Prostate gland (tissue), 2 donors: ENCODE measurements at regions not wholly inside any gene's neighbourhood (a gene's known extent, or its start where the extent isn't known, plus 50 kb on each side); places are given as distances from the start of the nearest gene placed in this dataset.

Experiments used
- CTCF ChIP-seq, 4 experiments: fragments of 200-600 bp in 2 of 4; fragments of 450-650 bp in 2 of 4; sonication (generic) in 2 of 4; IDR thresholded peaks; 1 replicate in 3 of 4; 2 replicates in 1 of 4; pipeline ENCODE4 v1.5.1; 2016 to 2019; ENCODE audit warnings: antibody characterized with exemption in 4 of 4, mild to moderate bottlenecking in 2 of 4, moderate library complexity in 2 of 4
- POLR2A ChIP-seq: fragments of 450-650 bp; IDR thresholded peaks from one replicate; pipeline ENCODE4 v1.6.1; 2016; ENCODE audit warnings: antibody characterized with exemption, mild to moderate bottlenecking
- POLR2AphosphoS5 ChIP-seq: sonication (generic); formaldehyde crosslinking; IDR thresholded peaks from one replicate; pipeline ENCODE4 v1.6.1; 2017; ENCODE audit warnings: antibody characterized with exemption

- TF ChIP-seq CTCF (IDR thresholded peaks at IDR 0.05) (no peak), POLR2A (no peak), POLR2AphosphoS5 (no peak)
Observed at GRCh38 chr2:65483763-65484162, 51.4 kb upstream of the SPRED2 start.
